BE2C (cell line): ENCODE measurements at regions not wholly inside any gene's neighbourhood (a gene's known extent, or its start where the extent isn't known, plus 50 kb on each side); places are given as distances from the start of the nearest gene placed in this dataset.

Source experiments
- DNase-seq: peaks from one replicate; pipeline ENCODE4 v3.0.0-alpha.2; 2020
- H3K27me3 ChIP-seq: fragments of 250-450 bp; sonication (Bioruptor Pico); 2 replicates; pipeline ENCODE4 v1.5.1; 2020; ENCODE audit warnings: mild to moderate bottlenecking
- H3K36me3 ChIP-seq: fragments of 250-450 bp; sonication (Bioruptor Pico); 2 replicates; pipeline ENCODE4 v1.5.1; 2020; ENCODE audit warnings: mild to moderate bottlenecking
- H3K4me1 ChIP-seq: fragments of 250-450 bp; sonication (Bioruptor Pico); 2 replicates; pipeline ENCODE4 v1.5.1; 2020
- H3K4me3 ChIP-seq: 2 replicates; pipeline ENCODE4 v1.5.1; 2011; ENCODE audit warnings: low read depth, low read length
- H3K9me3 ChIP-seq: fragments of 250-450 bp; sonication (Bioruptor Pico); 2 replicates; pipeline ENCODE4 v1.5.1; 2020
- CTCF ChIP-seq: IDR thresholded peaks from 2 replicates; pipeline ENCODE4 v1.5.1; 2012; ENCODE audit warnings: mild to moderate bottlenecking, low read depth, low read length

- no peaks in the 10 kb centered on the region for H3K4me1 ChIP-seq
- no peak for TF ChIP-seq CTCF
- no peaks in the 10 kb centered on the region for H3K27me3 ChIP-seq
- H3K4me3 ChIP-seq = no peak overlapping the region
- DNase-seq = no peak
- H3K9me3 ChIP-seq = no peaks in the 10 kb centered on the region
- no peaks in the 10 kb centered on the region for H3K36me3 ChIP-seq
These were observed 265.7 kb downstream of the ICOS start for GRCh38 chr2:204202253-204202652.

GRCh38 chr2:204203704-204204103, 267.1 kb downstream of the ICOS start:
- Histone ChIP-seq H3K4me3 (no peak overlapping the region), H3K36me3 (no peaks in the 10 kb centered on the region), H3K4me1 (no peaks in the 10 kb centered on the region), H3K27me3 (no peaks in the 10 kb centered on the region), H3K9me3 (no peaks in the 10 kb centered on the region)
- TF ChIP-seq CTCF = no peak
- DNase-seq = no peak

- H3K27me3 ChIP-seq = no peaks in the 10 kb centered on the region
- TF ChIP-seq CTCF = no peak
- no peak overlapping the region for H3K4me3 ChIP-seq
- H3K4me1 ChIP-seq = no peaks in the 10 kb centered on the region
- H3K9me3 ChIP-seq = no peaks in the 10 kb centered on the region
- no peaks in the 10 kb centered on the region for H3K36me3 ChIP-seq
- no peak for DNase-seq
These were observed 268.5 kb downstream of the ICOS start for GRCh38 chr2:204205082-204205481.

- no peak for TF ChIP-seq CTCF
- H3K4me3 ChIP-seq = no peak overlapping the region
- no peak for DNase-seq
- no peaks in the 10 kb centered on the region for H3K36me3 ChIP-seq
- H3K9me3 ChIP-seq = no peaks in the 10 kb centered on the region
- H3K4me1 ChIP-seq = no peaks in the 10 kb centered on the region
- H3K27me3 ChIP-seq = no peaks in the 10 kb centered on the region
These were observed 269.0 kb downstream of the ICOS start for GRCh38 chr2:204205538-204205937.

- Histone ChIP-seq H3K4me3 (no peak overlapping the region), H3K9me3 (no peaks in the 10 kb centered on the region), H3K27me3 (no peaks in the 10 kb centered on the region), H3K36me3 (no peaks in the 10 kb centered on the region), H3K4me1 (no peaks in the 10 kb centered on the region)
- TF ChIP-seq CTCF = no peak
- DNase-seq = no peak
These were observed 271.3 kb downstream of the ICOS start for GRCh38 chr2:204207866-204208265.

GRCh38 chr2:204213588-204213987, 277.0 kb downstream of the ICOS start:
- Histone ChIP-seq H3K4me1 (no peaks in the 10 kb centered on the region), H3K27me3 (no peaks in the 10 kb centered on the region)

More at GRCh38 chr2:204213588-204213987, 277.0 kb downstream of the ICOS start:
- TF ChIP-seq CTCF = no peak
- Histone ChIP-seq H3K9me3 (no peaks in the 10 kb centered on the region), H3K36me3 (no peaks in the 10 kb centered on the region), H3K4me3 (no peak overlapping the region)
- DNase-seq = no peak
